Pancreas (tissue), 10 donors: ENCODE measurements at regions not wholly inside any gene's neighbourhood (a gene's known extent, or its start where the extent isn't known, plus 50 kb on each side); places are given as distances from the start of the nearest gene placed in this dataset.

ENCODE experiments used
- ATAC-seq, 4 donors: fragments of 200-7000 bp; cut with Tn5 transposase; one replicate each; pipeline versions ENCODE4 v1.8.0 to v1.9.1; 2020; ENCODE audit warnings: mild to moderate bottlenecking in 4 of 4, moderate library complexity in 4 of 4
- DNase-seq, 6 donors: peaks; one replicate each; pipeline ENCODE4 v3.0.0-alpha.2; 2020
- FAIRE-seq: peaks from 2 replicates; lab custom pipeline; 2012; peaks lifted over from hg19 to GRCh38; lab: Jason Lieb, UNC
- H3K27ac ChIP-seq, 4 donors: fragments of 200-600 bp; sonication (generic); 1 replicate in 3 of 4; 2 replicates in 1 of 4; pipeline versions ENCODE4 v1.5.0 to v1.8.0; 2020
- H3K27me3 ChIP-seq, 4 donors: fragments of 200-600 bp; one replicate each; pipeline ENCODE4 v1.8.0; 2021
- H3K36me3 ChIP-seq, 3 donors: fragments of 200-600 bp; sonication (generic) in 1 of 3; one replicate each; pipeline versions ENCODE4 v1.5.0 to v1.8.0; 2020 to 2021
- H3K4me1 ChIP-seq, 3 donors: fragments of 200-600 bp; one replicate each; pipeline ENCODE4 v1.8.0; 2021
- H3K4me3 ChIP-seq, 4 donors: fragments of 200-600 bp; sonication (generic) in 2 of 4; one replicate each; pipeline versions ENCODE4 v1.5.0 to v1.8.0; 2020 to 2021
- H3K9me3 ChIP-seq, 4 donors: fragments of 200-600 bp; one replicate each; pipeline ENCODE4 v1.8.0; 2021
- WGBS, 2 donors: extraction: QIAGEN DNeasy Blood & Tissue Kit; methylation state at CpG; one replicate each; pipeline ENCODE4 v1.1.7; 2013; 5-methylcytosine and 5-hydroxymethylcytosine counted together
- intact Hi-C, 3 donors: fragments of 100-400 bp; cut with DNase I; formaldehyde crosslinking; loops; one replicate each; pipeline versions ENCODE4 v1.11.1 to v1.14.2; 2022
- TF ChIP-seq, protein P1 (sequence below), 4 donors: fragments of 200-600 bp; sonication (generic) in 3 of 4; IDR thresholded peaks; one replicate each; pipeline versions ENCODE4 v1.5.0 to v1.8.0; 2021; ENCODE audit warnings: antibody characterized with exemption in 4 of 4
- donor health status: healthy with polysubstance abuse.
- donor health status: DM: no; HTN: no; CAD: no; lungs with moderate emphysema.
- donor health status: DM: no; HTN: no; CAD: no.
- donor health status: control.
- donor health status: control.
- donor health status: Bipolar disorder and iron deficiency.
- donor health status: DM: yes; HTN: yes; CAD: no.
- donor health status: DM: no; HTN: no; CAD: no.
- donor health status: DM: no; HTN: no; CAD: no.
- donor health status: DM: yes; HTN: yes; CAD: no.

DNA sequence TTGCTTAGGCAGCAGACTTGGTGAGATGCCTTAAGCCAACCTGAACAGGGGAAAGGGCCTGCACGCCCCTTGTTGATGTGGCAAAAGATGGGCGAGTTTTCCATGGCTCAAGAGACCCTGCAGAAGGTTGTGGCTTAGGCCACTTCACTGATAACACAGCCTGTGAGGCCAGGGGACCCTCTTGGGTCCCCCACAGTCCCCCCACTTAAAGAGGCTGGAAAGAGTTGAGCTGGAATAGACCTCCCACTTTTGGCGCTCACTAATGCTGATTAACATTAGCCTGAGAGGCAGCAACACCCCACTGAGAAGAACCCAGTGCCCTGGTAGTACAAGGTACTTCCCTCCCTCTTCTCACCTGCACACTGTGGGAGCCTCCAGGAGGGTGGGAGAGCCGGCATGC lies 107.5 kb downstream of the TRIM29 start:
- H3K27ac ChIP-seq = no peak overlapping the region
- H3K4me1 ChIP-seq = no peaks in the 10 kb centered on the region
- H3K36me3 ChIP-seq = no peaks in the 10 kb centered on the region
- H3K4me3 ChIP-seq = no peak overlapping the region
- TF ChIP-seq, protein P1, sequence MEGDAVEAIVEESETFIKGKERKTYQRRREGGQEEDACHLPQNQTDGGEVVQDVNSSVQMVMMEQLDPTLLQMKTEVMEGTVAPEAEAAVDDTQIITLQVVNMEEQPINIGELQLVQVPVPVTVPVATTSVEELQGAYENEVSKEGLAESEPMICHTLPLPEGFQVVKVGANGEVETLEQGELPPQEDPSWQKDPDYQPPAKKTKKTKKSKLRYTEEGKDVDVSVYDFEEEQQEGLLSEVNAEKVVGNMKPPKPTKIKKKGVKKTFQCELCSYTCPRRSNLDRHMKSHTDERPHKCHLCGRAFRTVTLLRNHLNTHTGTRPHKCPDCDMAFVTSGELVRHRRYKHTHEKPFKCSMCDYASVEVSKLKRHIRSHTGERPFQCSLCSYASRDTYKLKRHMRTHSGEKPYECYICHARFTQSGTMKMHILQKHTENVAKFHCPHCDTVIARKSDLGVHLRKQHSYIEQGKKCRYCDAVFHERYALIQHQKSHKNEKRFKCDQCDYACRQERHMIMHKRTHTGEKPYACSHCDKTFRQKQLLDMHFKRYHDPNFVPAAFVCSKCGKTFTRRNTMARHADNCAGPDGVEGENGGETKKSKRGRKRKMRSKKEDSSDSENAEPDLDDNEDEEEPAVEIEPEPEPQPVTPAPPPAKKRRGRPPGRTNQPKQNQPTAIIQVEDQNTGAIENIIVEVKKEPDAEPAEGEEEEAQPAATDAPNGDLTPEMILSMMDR (IDR thresholded peaks at IDR 0.05) = no peak
- no peak for DNase-seq
- H3K9me3 ChIP-seq = no peaks in the 10 kb centered on the region
- H3K27me3 ChIP-seq = no peaks in the 10 kb centered on the region
- WGBS, 2 donors = 71 to 74% methylated on average over 4 of the region's 4 CpGs
- no peak for ATAC-seq
- FAIRE-seq = no peak
- intact Hi-C loops = no loop called here

GRCh38 chr11:120029321-120029720 lies 108.6 kb downstream of the TRIM29 start:
- H3K27ac ChIP-seq = no peak overlapping the region
- H3K36me3 ChIP-seq = no peaks in the 10 kb centered on the region
- DNase-seq (no peak), FAIRE-seq (no peak), ATAC-seq (no peak)
- TF ChIP-seq, protein P1 (IDR thresholded peaks at IDR 0.05) = no peak
- intact Hi-C loops = no loop called here
- H3K27me3 ChIP-seq = no peaks in the 10 kb centered on the region
- no peak overlapping the region for H3K4me3 ChIP-seq
- WGBS, 2 donors = 74 to 86% methylated on average over 4 of the region's 4 CpGs
- H3K9me3 ChIP-seq = no peaks in the 10 kb centered on the region
- no peaks in the 10 kb centered on the region for H3K4me1 ChIP-seq

GRCh38 chr11:120028897-120029258 lies 109.0 kb downstream of the TRIM29 start:
- DNase-seq = no peak
- no peaks in the 10 kb centered on the region for H3K4me1 ChIP-seq
- no peak for ATAC-seq
- no peaks in the 10 kb centered on the region for H3K9me3 ChIP-seq
- intact Hi-C loops = no loop called here
- TF ChIP-seq, protein P1 (IDR thresholded peaks at IDR 0.05) = no peak
- WGBS, 2 donors = 73 to 81% methylated on average over 8 of the region's 8 CpGs
- no peaks in the 10 kb centered on the region for H3K27me3 ChIP-seq
- no peaks in the 10 kb centered on the region for H3K36me3 ChIP-seq
- no peak overlapping the region for H3K27ac ChIP-seq
- no peak for FAIRE-seq
- no peak overlapping the region for H3K4me3 ChIP-seq

- ATAC-seq = no peak
- H3K4me3 ChIP-seq = no peak overlapping the region
- no peaks in the 10 kb centered on the region for H3K36me3 ChIP-seq
- H3K27me3 ChIP-seq = no peaks in the 10 kb centered on the region
- no peak for DNase-seq
- H3K9me3 ChIP-seq = no peaks in the 10 kb centered on the region
- FAIRE-seq = no peak
- 56 to 67% methylated on average over 10 of the region's 10 CpGs for WGBS, 2 donors
- no peaks in the 10 kb centered on the region for H3K4me1 ChIP-seq
- H3K27ac ChIP-seq = no peak overlapping the region
- TF ChIP-seq, protein P1 (IDR thresholded peaks at IDR 0.05) = no peak
- intact Hi-C loops = no loop called here
Measured at GRCh38 chr11:120028181-120028896, 109.6 kb downstream of the TRIM29 start.

GRCh38 chr11:120027546-120028180 lies 110.2 kb downstream of the TRIM29 start:
- Histone ChIP-seq H3K4me3 (no peak overlapping the region), H3K9me3 (no peaks in the 10 kb centered on the region), H3K4me1 (no peaks in the 10 kb centered on the region), H3K36me3 (no peaks in the 10 kb centered on the region), H3K27ac (no peak overlapping the region), H3K27me3 (no peaks in the 10 kb centered on the region)
- FAIRE-seq = no peak
- 44 to 54% methylated on average over 11 of the region's 11 CpGs for WGBS, 2 donors
- TF ChIP-seq, protein P1 (IDR thresholded peaks at IDR 0.05) = no peak
- ATAC-seq = no peak
- intact Hi-C loops = no loop called here
- no peak for DNase-seq
